ENCODE measurements at regions not wholly inside any gene's neighbourhood (a gene's known extent, or its start where the extent isn't known, plus 50 kb on each side); places are given as distances from the start of the nearest gene placed in this dataset.

- Histone ChIP-seq H3K4me3 (no peak overlapping the region), H3K27ac (peak overlapping the region in 1 of 5 donors; percentile 4), H3K36me3 (no peaks in the 10 kb centered on the region), H3K9me3 (no peaks in the 10 kb centered on the region), H3K27me3 (peaks cover 0 to 7% (median 0%) of the 10 kb centered on the region in 3 donors), H3K4me1 (no peaks in the 10 kb centered on the region)
- no peak for DNase-seq
- TF ChIP-seq EP300 (IDR thresholded peaks at IDR 0.05) = no peak
- TF ChIP-seq POLR2AphosphoS5 (IDR thresholded peaks at IDR 0.05) = no peak
- WGBS, 5 donors = 63 to 88% (median 81%) methylated on average over 4 of the region's 4 CpGs
- intact Hi-C loops (cut with DNase I; ENCODE audit: low total_unique reads) = no loop called here
Observed at GRCh38 chr2:201955702-201956141, 77.9 kb upstream of the FZD7 start.

GRCh38 chr2:201956361-201956760 lies 77.3 kb upstream of the FZD7 start:
- H3K9me3 ChIP-seq = no peaks in the 10 kb centered on the region
- no peak overlapping the region for H3K4me3 ChIP-seq
- WGBS, 5 donors = 83 to 96% (median 94%) methylated on average over 7 of the region's 7 CpGs
- peaks cover 0 to 7% (median 0%) of the 10 kb centered on the region in 3 donors for H3K27me3 ChIP-seq
- intact Hi-C loops (cut with DNase I; ENCODE audit: low total_unique reads) = no loop called here
- H3K36me3 ChIP-seq = no peaks in the 10 kb centered on the region
- no peak overlapping the region for H3K27ac ChIP-seq
- TF ChIP-seq POLR2A (IDR thresholded peaks at IDR 0.05) = no peak
- no peak for TF ChIP-seq CTCF (IDR thresholded peaks at IDR 0.05)
- no peak for TF ChIP-seq POLR2AphosphoS5 (IDR thresholded peaks at IDR 0.05)
- no peak for TF ChIP-seq EP300 (IDR thresholded peaks at IDR 0.05)
- H3K4me1 ChIP-seq = no peaks in the 10 kb centered on the region
- DNase-seq = no peak

GRCh38 chr2:201957091-201957490 lies 76.6 kb upstream of the FZD7 start:
- H3K4me1 ChIP-seq = no peaks in the 10 kb centered on the region
- intact Hi-C loops (cut with DNase I; ENCODE audit: low total_unique reads) = no loop called here

GRCh38 chr2:201959198-201959597 lies 74.5 kb upstream of the FZD7 start:
- Histone ChIP-seq H3K9me3 (no peaks in the 10 kb centered on the region), H3K27me3 (peaks cover 0 to 7% (median 0%) of the 10 kb centered on the region in 3 donors), H3K4me3 (no peak overlapping the region), H3K36me3 (no peaks in the 10 kb centered on the region), H3K27ac (no peak overlapping the region), H3K4me1 (no peaks in the 10 kb centered on the region)
- intact Hi-C loops (cut with DNase I; ENCODE audit: low total_unique reads) = no loop called here
- WGBS, 5 donors = 50 to 75% (median 60%) methylated on average over 6 of the region's 6 CpGs
- no peak for DNase-seq
- TF ChIP-seq EP300 (IDR thresholded peaks at IDR 0.05) (no peak), CTCF (IDR thresholded peaks at IDR 0.05) (no peak), POLR2AphosphoS5 (IDR thresholded peaks at IDR 0.05) (no peak), POLR2A (IDR thresholded peaks at IDR 0.05) (no peak)

More at GRCh38 chr2:201957091-201957490, 76.6 kb upstream of the FZD7 start:
- DNase-seq = no peak
- H3K27me3 ChIP-seq = peaks cover 0 to 7% (median 0%) of the 10 kb centered on the region in 3 donors
- H3K27ac ChIP-seq = no peak overlapping the region
- 86 to 95% (median 92%) methylated on average over 1 of the region's 1 CpG for WGBS, 5 donors
- H3K4me3 ChIP-seq = no peak overlapping the region
- TF ChIP-seq CTCF (IDR thresholded peaks at IDR 0.05) = no peak
- no peak for TF ChIP-seq POLR2AphosphoS5 (IDR thresholded peaks at IDR 0.05)
- no peak for TF ChIP-seq EP300 (IDR thresholded peaks at IDR 0.05)
- TF ChIP-seq POLR2A (IDR thresholded peaks at IDR 0.05) = no peak
- no peaks in the 10 kb centered on the region for H3K36me3 ChIP-seq
- no peaks in the 10 kb centered on the region for H3K9me3 ChIP-seq

GRCh38 chr2:201959626-201960025 lies 74.0 kb upstream of the FZD7 start:
- intact Hi-C loops (cut with DNase I; ENCODE audit: low total_unique reads) = no loop called here
- no peak overlapping the region for H3K4me3 ChIP-seq
- no peak overlapping the region for H3K27ac ChIP-seq
- no peaks in the 10 kb centered on the region for H3K36me3 ChIP-seq
- TF ChIP-seq EP300 (IDR thresholded peaks at IDR 0.05) (no peak), CTCF (IDR thresholded peaks at IDR 0.05) (no peak), POLR2AphosphoS5 (IDR thresholded peaks at IDR 0.05) (no peak), POLR2A (IDR thresholded peaks at IDR 0.05) (no peak)
- peaks cover 0 to 7% (median 0%) of the 10 kb centered on the region in 3 donors for H3K27me3 ChIP-seq
- H3K9me3 ChIP-seq = no peaks in the 10 kb centered on the region
- WGBS, 5 donors = 72 to 79% (median 73%) methylated on average over 2 of the region's 2 CpGs
- no peaks in the 10 kb centered on the region for H3K4me1 ChIP-seq
- DNase-seq = no peak
